NT2/D1 (cell line): ENCODE measurements at regions not wholly inside any gene's neighbourhood (a gene's known extent, or its start where the extent isn't known, plus 50 kb on each side); places are given as distances from the start of the nearest gene placed in this dataset.

Experiments
- DNase-seq: peaks from one replicate; pipeline ENCODE4 v3.0.0-alpha.2; 2011; ENCODE audit warnings: low read depth, low spot score
- H3K27me3 ChIP-seq: 2 replicates; pipeline ENCODE4 v1.6.0; 2011; ENCODE audit warnings: mild to moderate bottlenecking; ENCODE audit not compliant: insufficient read length, insufficient read depth
- H3K36me3 ChIP-seq: 2 replicates; pipeline ENCODE4 v1.6.1; 2011; ENCODE audit warnings: mild to moderate bottlenecking, low read length, mixed read lengths; ENCODE audit not compliant: insufficient read depth, insufficient read length
- H3K4me1 ChIP-seq: 2 replicates; pipeline ENCODE4 v1.5.1; 2011; ENCODE audit not compliant: insufficient read depth, insufficient read length
- H3K4me3 ChIP-seq: 2 replicates; pipeline ENCODE4 v1.5.1; 2011; ENCODE audit warnings: low read depth; ENCODE audit not compliant: insufficient read length
- H3K9ac ChIP-seq: 2 replicates; pipeline ENCODE4 v1.6.0; 2011; ENCODE audit warnings: low read depth; ENCODE audit not compliant: insufficient read length
- H3K9me3 ChIP-seq: 2 replicates; pipeline ENCODE4 v1.5.1; 2011; ENCODE audit warnings: mild to moderate bottlenecking, low read length; ENCODE audit not compliant: insufficient read depth
- SUZ12 ChIP-seq: IDR thresholded peaks from 2 replicates; pipeline ENCODE4 v1.6.1; 2011; ENCODE audit not compliant: insufficient read length, insufficient read depth; ENCODE audit errors: extremely low read depth
- YY1 ChIP-seq: IDR thresholded peaks from 2 replicates; pipeline ENCODE4 v1.6.1; 2011; ENCODE audit not compliant: insufficient read length, insufficient read depth
- ZNF274 ChIP-seq: IDR thresholded peaks from 2 replicates; pipeline ENCODE4 v1.6.1; 2011; ENCODE audit warnings: mild to moderate bottlenecking, low read depth, low read length

GRCh38 chr13:106846571-106847448, 278.9 kb upstream of the ARGLU1 start:
- Histone ChIP-seq H3K27me3 (no peaks in the 10 kb centered on the region), H3K9ac (no peak overlapping the region), H3K9me3 (no peaks in the 10 kb centered on the region; the same call in 1 of the 2 replicates), H3K4me3 (no peak overlapping the region), H3K4me1 (no peaks in the 10 kb centered on the region), H3K36me3 (no peaks in the 10 kb centered on the region)
- DNase-seq = no peak
- TF ChIP-seq ZNF274 = no peak
- TF ChIP-seq SUZ12 = no peak

GRCh38 chr13:106836186-106836802, 268.4 kb upstream of the ARGLU1 start:
- H3K36me3 ChIP-seq = no peaks in the 10 kb centered on the region
- DNase-seq = no peak
- H3K9ac ChIP-seq = no peak overlapping the region
- H3K9me3 ChIP-seq = peaks cover 4% of the 10 kb centered on the region; the same call in 1 of the 2 replicates
- no peak overlapping the region for H3K4me3 ChIP-seq
- H3K27me3 ChIP-seq = no peaks in the 10 kb centered on the region
- no peak for TF ChIP-seq YY1
- TF ChIP-seq ZNF274 = no peak
- TF ChIP-seq SUZ12 = no peak
- no peaks in the 10 kb centered on the region for H3K4me1 ChIP-seq

- no peak for TF ChIP-seq YY1
- TF ChIP-seq ZNF274 = no peak
- no peak for TF ChIP-seq SUZ12
- Histone ChIP-seq H3K9me3 (peaks cover 4% of the 10 kb centered on the region; the same call in 1 of the 2 replicates), H3K27me3 (no peaks in the 10 kb centered on the region), H3K4me1 (no peaks in the 10 kb centered on the region), H3K4me3 (no peak overlapping the region), H3K36me3 (no peaks in the 10 kb centered on the region), H3K9ac (no peak overlapping the region)
- DNase-seq = no peak
Observed at GRCh38 chr13:106835477-106835876, 267.5 kb upstream of the ARGLU1 start.

GRCh38 chr13:106821979-106822378, 254.0 kb upstream of the ARGLU1 start:
- no peak overlapping the region for H3K9ac ChIP-seq
- no peaks in the 10 kb centered on the region for H3K36me3 ChIP-seq
- H3K4me3 ChIP-seq = no peak overlapping the region
- H3K4me1 ChIP-seq = no peaks in the 10 kb centered on the region
- H3K9me3 ChIP-seq = no peaks in the 10 kb centered on the region
- no peaks in the 10 kb centered on the region for H3K27me3 ChIP-seq
- DNase-seq = no peak
- TF ChIP-seq SUZ12 (no peak), ZNF274 (no peak), YY1 (no peak)

GRCh38 chr13:106819413-106820180, 251.7 kb upstream of the ARGLU1 start:
- TF ChIP-seq YY1 = no peak
- no peak for TF ChIP-seq ZNF274
- TF ChIP-seq SUZ12 = no peak
- Histone ChIP-seq H3K9ac (no peak overlapping the region), H3K4me1 (no peaks in the 10 kb centered on the region), H3K4me3 (no peak overlapping the region), H3K27me3 (no peaks in the 10 kb centered on the region), H3K36me3 (no peaks in the 10 kb centered on the region), H3K9me3 (no peaks in the 10 kb centered on the region)
- no peak for DNase-seq

GRCh38 chr13:106818971-106819370, 251.0 kb upstream of the ARGLU1 start:
- no peak for TF ChIP-seq YY1
- no peak for TF ChIP-seq SUZ12
- no peak for TF ChIP-seq ZNF274

GRCh38 chr13:106815545-106815944, 247.6 kb upstream of the ARGLU1 start:
- H3K4me3 ChIP-seq = no peak overlapping the region
- no peak for TF ChIP-seq YY1
- no peak for TF ChIP-seq ZNF274
- no peak for TF ChIP-seq SUZ12
- DNase-seq = no peak

More at GRCh38 chr13:106818971-106819370, 251.0 kb upstream of the ARGLU1 start:
- no peak overlapping the region for H3K9ac ChIP-seq
- H3K4me1 ChIP-seq = no peaks in the 10 kb centered on the region
- H3K36me3 ChIP-seq = no peaks in the 10 kb centered on the region
- H3K4me3 ChIP-seq = no peak overlapping the region
- DNase-seq = no peak
- H3K27me3 ChIP-seq = no peaks in the 10 kb centered on the region
- no peaks in the 10 kb centered on the region for H3K9me3 ChIP-seq

More at GRCh38 chr13:106815545-106815944, 247.6 kb upstream of the ARGLU1 start:
- no peaks in the 10 kb centered on the region for H3K9me3 ChIP-seq
- no peaks in the 10 kb centered on the region for H3K27me3 ChIP-seq
- no peaks in the 10 kb centered on the region for H3K36me3 ChIP-seq
- no peaks in the 10 kb centered on the region for H3K4me1 ChIP-seq
- H3K9ac ChIP-seq = no peak overlapping the region
